A673 (cell line): ENCODE measurements at regions not wholly inside any gene's neighbourhood (a gene's known extent, or its start where the extent isn't known, plus 50 kb on each side); places are given as distances from the start of the nearest gene placed in this dataset.
"Not testable (repeated sequence)": the region's sequence is repeated elsewhere in the genome, so short reads cannot be mapped to it uniquely, and the experiment has no call there.

ENCODE experiments used
- BruUV-seq: library from RNA; stranded (reverse); fragments of 400-500 nt; replicated peaks from 2 replicates; lab custom pipeline; 2021; lab: Mats Ljungman, UMichigan
- CTCF ChIA-PET: fragments of 300-600 bp; sonication (Branson Sonifier 250); formaldehyde crosslinking; loops from one replicate; lab custom pipeline; 2022; ENCODE audit warnings: antibody characterized with exemption; lab: Charles Lee
- POLR2A ChIA-PET: fragments of 300-600 bp; sonication (Branson Sonifier 250); formaldehyde crosslinking; loops from one replicate; lab custom pipeline; 2022; ENCODE audit warnings: antibody characterized with exemption; ENCODE audit not compliant: low non-redundant PET; lab: Charles Lee
- DNase-seq: peaks from one replicate; pipeline ENCODE4 v3.0.0-alpha.2; 2015; ENCODE audit warnings: low spot score
- H3K27ac ChIP-seq: fragments of 200-600 bp; sonication (generic); 2 replicates; pipeline ENCODE4 v1.5.1; 2016; ENCODE audit warnings: mixed run types, low read depth, mild to moderate bottlenecking, mixed read lengths, antibody characterized with exemption, low read length; ENCODE audit not compliant: poor library complexity, severe bottlenecking
- H3K27me3 ChIP-seq: fragments of 200-600 bp; sonication (generic); replicated peaks from 2 replicates; pipeline ENCODE4 v1.6.1; 2017; ENCODE audit warnings: mixed run types, low read depth, mild to moderate bottlenecking, mixed read lengths, antibody characterized with exemption, low read length; ENCODE audit not compliant: insufficient read depth, poor library complexity
- H3K36me3 ChIP-seq: fragments of 200-600 bp; sonication (generic); 2 replicates; pipeline ENCODE4 v1.6.1; 2016; ENCODE audit warnings: mixed run types, mild to moderate bottlenecking, mixed read lengths, antibody characterized with exemption, low read length; ENCODE audit not compliant: insufficient read depth, poor library complexity, severe bottlenecking
- H3K4me1 ChIP-seq: fragments of 200-600 bp; sonication (generic); 2 replicates; pipeline ENCODE4 v1.6.1; 2017; ENCODE audit warnings: mixed run types, mild to moderate bottlenecking, mixed read lengths, antibody characterized with exemption, low read length; ENCODE audit not compliant: insufficient read depth, poor library complexity, severe bottlenecking
- H3K4me3 ChIP-seq: fragments of 200-600 bp; sonication (generic); 2 replicates; pipeline ENCODE4 v1.5.1; 2016; ENCODE audit warnings: low read depth, mixed run types, mild to moderate bottlenecking, mixed read lengths, low read length; ENCODE audit not compliant: poor library complexity, severe bottlenecking
- H3K9me3 ChIP-seq: fragments of 200-600 bp; sonication (generic); 2 replicates; pipeline ENCODE4 v1.6.1; 2016; ENCODE audit warnings: mixed run types, low read depth, mild to moderate bottlenecking, mixed read lengths, antibody characterized with exemption, low read length; ENCODE audit not compliant: poor library complexity, severe bottlenecking
- EZH2 ChIP-seq: fragments of 200-600 bp; sonication (generic); IDR thresholded peaks from 2 replicates; pipeline ENCODE4 v1.6.1; 2017; ENCODE audit warnings: borderline replicate concordance, low read depth, mild to moderate bottlenecking, mixed read lengths, antibody characterized with exemption, low read length; ENCODE audit not compliant: poor library complexity, severe bottlenecking
- intact Hi-C: fragments of 100-400 bp; cut with micrococcal nuclease; formaldehyde crosslinking; loops from one replicate; pipeline ENCODE4 v1.10.0; 2022; ENCODE audit not compliant: unreplicated experiment
- TF ChIP-seq, protein P1 (sequence below): fragments of 300-800, 200-600 bp; sonication (generic); conservative IDR thresholded peaks from 2 replicates; pipeline ENCODE4 v1.5.1; 2017; ENCODE audit warnings: low read depth, mild to moderate bottlenecking, antibody characterized with exemption, low read length, moderate library complexity, mixed read lengths

GRCh38 chr5:161007879-161008278, 155.9 kb upstream of the ATP10B start:
- ChIA-PET CTCF (no interaction called here), POLR2A (no interaction called here)
- BruUV-seq = no TSS peak

GRCh38 chr5:161002571-161003074, 150.6 kb upstream of the ATP10B start:
- Histone ChIP-seq H3K27ac (no peak overlapping the region), H3K4me1 (no peaks in the 10 kb centered on the region), H3K4me3 (no peak overlapping the region), H3K36me3 (no peaks in the 10 kb centered on the region), H3K27me3 (no peaks in the 10 kb centered on the region), H3K9me3 (no peaks in the 10 kb centered on the region)
- CTCF ChIA-PET = no interaction called here
- POLR2A ChIA-PET = no interaction called here
- no peak for DNase-seq
- intact Hi-C loops = no loop called here
- TF ChIP-seq EZH2 = no peak
- TF ChIP-seq, protein P1, sequence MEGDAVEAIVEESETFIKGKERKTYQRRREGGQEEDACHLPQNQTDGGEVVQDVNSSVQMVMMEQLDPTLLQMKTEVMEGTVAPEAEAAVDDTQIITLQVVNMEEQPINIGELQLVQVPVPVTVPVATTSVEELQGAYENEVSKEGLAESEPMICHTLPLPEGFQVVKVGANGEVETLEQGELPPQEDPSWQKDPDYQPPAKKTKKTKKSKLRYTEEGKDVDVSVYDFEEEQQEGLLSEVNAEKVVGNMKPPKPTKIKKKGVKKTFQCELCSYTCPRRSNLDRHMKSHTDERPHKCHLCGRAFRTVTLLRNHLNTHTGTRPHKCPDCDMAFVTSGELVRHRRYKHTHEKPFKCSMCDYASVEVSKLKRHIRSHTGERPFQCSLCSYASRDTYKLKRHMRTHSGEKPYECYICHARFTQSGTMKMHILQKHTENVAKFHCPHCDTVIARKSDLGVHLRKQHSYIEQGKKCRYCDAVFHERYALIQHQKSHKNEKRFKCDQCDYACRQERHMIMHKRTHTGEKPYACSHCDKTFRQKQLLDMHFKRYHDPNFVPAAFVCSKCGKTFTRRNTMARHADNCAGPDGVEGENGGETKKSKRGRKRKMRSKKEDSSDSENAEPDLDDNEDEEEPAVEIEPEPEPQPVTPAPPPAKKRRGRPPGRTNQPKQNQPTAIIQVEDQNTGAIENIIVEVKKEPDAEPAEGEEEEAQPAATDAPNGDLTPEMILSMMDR = no peak
- BruUV-seq = no TSS peak

More at GRCh38 chr5:161007879-161008278, 155.9 kb upstream of the ATP10B start:
- Histone ChIP-seq H3K4me3 (no peak overlapping the region), H3K4me1 (no peaks in the 10 kb centered on the region), H3K9me3 (no peaks in the 10 kb centered on the region), H3K36me3 (no peaks in the 10 kb centered on the region), H3K27ac (no peak overlapping the region), H3K27me3 (no peaks in the 10 kb centered on the region)
- intact Hi-C loops = no loop called here
- no peak for TF ChIP-seq EZH2
- TF ChIP-seq, protein P1 = no peak
- DNase-seq = no peak

DNA sequence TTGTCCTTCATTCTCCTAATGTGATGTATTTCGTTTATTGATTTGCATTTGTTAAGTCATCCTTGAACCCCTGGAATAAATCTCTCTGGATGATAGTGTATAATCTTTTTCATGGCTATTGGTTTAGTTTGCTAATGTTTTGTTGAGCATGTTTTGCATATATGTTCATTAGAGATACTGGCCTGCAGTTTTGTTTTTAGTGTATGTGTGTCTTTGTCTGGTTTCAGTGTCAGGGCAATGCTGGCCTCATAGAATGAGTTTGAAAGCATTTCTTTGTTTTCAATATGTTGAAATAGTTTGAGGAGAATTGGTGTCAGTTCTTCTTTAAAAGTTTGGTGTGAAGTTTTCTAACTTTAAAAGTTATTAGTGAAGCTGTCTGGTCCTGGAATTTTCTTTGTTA, 149.6 kb upstream of the ATP10B start:
- Histone ChIP-seq H3K27ac (no peak overlapping the region), H3K4me3 (no peak overlapping the region), H3K4me1 (no peaks in the 10 kb centered on the region), H3K36me3 (no peaks in the 10 kb centered on the region), H3K9me3 (no peaks in the 10 kb centered on the region), H3K27me3 (no peaks in the 10 kb centered on the region)
- no TSS peak for BruUV-seq
- ChIA-PET POLR2A (no interaction called here), CTCF (no interaction called here)
- intact Hi-C loops = no loop called here
- no peak for TF ChIP-seq EZH2
- TF ChIP-seq, protein P1 = no peak
- DNase-seq = no peak

- DNase-seq, H3K36me3 ChIP-seq, BruUV-seq, H3K27ac ChIP-seq, intact Hi-C loops, H3K9me3 ChIP-seq, CTCF ChIA-PET, POLR2A ChIA-PET, H3K4me3 ChIP-seq, H3K4me1 ChIP-seq, H3K27me3 ChIP-seq: not testable (repeated sequence)
Measured at GRCh38 chr5:161001142-161001541, 149.1 kb upstream of the ATP10B start.
